ENCODE measurements at regions not wholly inside any gene's neighbourhood (a gene's known extent, or its start where the extent isn't known, plus 50 kb on each side); places are given as distances from the start of the nearest gene placed in this dataset.
A peak's percentile ranks its signal among the peaks of the same experiment; 100 is the strongest.

GRCh38 chr4:41331224-41331623, 74.5 kb downstream of the UCHL1 start:
- peak; percentile 86 for DNase-seq (ENCODE audit: low read depth)
- H3K4me3 ChIP-seq (ENCODE audit: low read depth, low read length), result no peak overlapping the region
- TF ChIP-seq CTCF (IDR thresholded peaks at IDR 0.05; ENCODE audit: control insufficient read depth, extremely low read depth, insufficient read depth), result no peak

- DNase-seq (ENCODE audit: low read depth), result no peak
- H3K4me3 ChIP-seq (ENCODE audit: low read depth, low read length), result no peak overlapping the region
- TF ChIP-seq CTCF (IDR thresholded peaks at IDR 0.05; ENCODE audit: control insufficient read depth, extremely low read depth, insufficient read depth), result no peak
Observed at GRCh38 chr4:41332510-41333054, 75.9 kb downstream of the UCHL1 start.

- DNase-seq (ENCODE audit: low read depth), result peak; percentile 97
- H3K4me3 ChIP-seq (ENCODE audit: low read depth, low read length), result peak overlapping the region; percentile 11; the same call in 1 of the 2 replicates
- TF ChIP-seq CTCF (IDR thresholded peaks at IDR 0.05; ENCODE audit: control insufficient read depth, extremely low read depth, insufficient read depth), result no peak
Observed at GRCh38 chr4:41334182-41334581, 77.5 kb downstream of the UCHL1 start.

- DNase-seq (ENCODE audit: low read depth), result no peak
- no peak overlapping the region for H3K4me3 ChIP-seq (ENCODE audit: low read depth, low read length)
- peak; percentile 26; the same call in 1 of the 2 replicates for TF ChIP-seq CTCF (IDR thresholded peaks at IDR 0.05; ENCODE audit: control insufficient read depth, extremely low read depth, insufficient read depth)
Observed at GRCh38 chr4:41339812-41340809, 83.4 kb downstream of the UCHL1 start.

GRCh38 chr4:41346306-41347061, 89.8 kb downstream of the UCHL1 start:
- no peak for DNase-seq (ENCODE audit: low read depth)
- H3K4me3 ChIP-seq (ENCODE audit: low read depth, low read length), result no peak overlapping the region
- TF ChIP-seq CTCF (IDR thresholded peaks at IDR 0.05; ENCODE audit: control insufficient read depth, extremely low read depth, insufficient read depth), result no peak

- DNase-seq (ENCODE audit: low read depth), result no peak
- no peak for TF ChIP-seq CTCF (IDR thresholded peaks at IDR 0.05; ENCODE audit: control insufficient read depth, extremely low read depth, insufficient read depth)
- no peak overlapping the region for H3K4me3 ChIP-seq (ENCODE audit: low read depth, low read length)
Observed at GRCh38 chr4:41349021-41349420, 92.3 kb downstream of the UCHL1 start.
